ENCODE measurements at regions not wholly inside any gene's neighbourhood (a gene's known extent, or its start where the extent isn't known, plus 50 kb on each side); places are given as distances from the start of the nearest gene placed in this dataset.

- no peak overlapping the region for H3K4me2 ChIP-seq
- no peak overlapping the region for H3K4me3 ChIP-seq
- 75% methylated on average over 1 of the region's 1 CpG for WGBS (ENCODE audit: low lambda C conversion rate, missing lambda C conversion rate)
- H3K9me2 ChIP-seq (replicated peaks; ENCODE audit: insufficient read depth) = no peaks in the 10 kb centered on the region
- H4K20me1 ChIP-seq (ENCODE audit: insufficient read depth, poor library complexity, severe bottlenecking) = no peaks in the 10 kb centered on the region
- H3K9me3 ChIP-seq (ENCODE audit: low read depth) = no peaks in the 10 kb centered on the region
- no peak for TF ChIP-seq CTCF (IDR thresholded peaks at IDR 0.05; ENCODE audit: poor library complexity)
- TF ChIP-seq EZH2phosphoT487 (IDR thresholded peaks at IDR 0.05; ENCODE audit: low read depth, severe bottlenecking, unreplicated experiment) = no peak
- TF ChIP-seq EZH2 (IDR thresholded peaks at IDR 0.05; ENCODE audit: borderline replicate concordance) = no peak
- H3K4me1 ChIP-seq (ENCODE audit: insufficient read depth) = no peaks in the 10 kb centered on the region
- H2AFZ ChIP-seq = no peak overlapping the region
- no peak overlapping the region for H3K27ac ChIP-seq
- DNase-seq (ENCODE audit: low spot score) = no peak
- H3K36me3 ChIP-seq (replicated peaks; ENCODE audit: insufficient read depth, low read depth) = no peaks in the 10 kb centered on the region
- no peaks in the 10 kb centered on the region for H3K27me3 ChIP-seq
- H3K79me2 ChIP-seq = no peaks in the 10 kb centered on the region
Observed at GRCh38 chr12:24270464-24270863, 321.0 kb upstream of the SOX5 start.

- TF ChIP-seq CTCF (IDR thresholded peaks at IDR 0.05; ENCODE audit: poor library complexity) (peak; percentile 13), EZH2phosphoT487 (IDR thresholded peaks at IDR 0.05; ENCODE audit: low read depth, severe bottlenecking, unreplicated experiment) (no peak)
- WGBS (ENCODE audit: low lambda C conversion rate, missing lambda C conversion rate) = 85% methylated on average over 1 of the region's 1 CpG
- H2AFZ ChIP-seq = no peak overlapping the region
- no peaks in the 10 kb centered on the region for H4K20me1 ChIP-seq (ENCODE audit: insufficient read depth, poor library complexity, severe bottlenecking)
- no peak overlapping the region for H3K4me2 ChIP-seq
- no peak overlapping the region for H3K4me3 ChIP-seq
- H3K36me3 ChIP-seq (replicated peaks; ENCODE audit: insufficient read depth, low read depth) = no peaks in the 10 kb centered on the region
- no peaks in the 10 kb centered on the region for H3K9me2 ChIP-seq (replicated peaks; ENCODE audit: insufficient read depth)
- DNase-seq (ENCODE audit: low spot score) = no peak
- H3K27ac ChIP-seq = no peak overlapping the region
- no peaks in the 10 kb centered on the region for H3K4me1 ChIP-seq (ENCODE audit: insufficient read depth)
- H3K27me3 ChIP-seq = no peaks in the 10 kb centered on the region
- H3K79me2 ChIP-seq = no peaks in the 10 kb centered on the region
- no peaks in the 10 kb centered on the region for H3K9me3 ChIP-seq (ENCODE audit: low read depth)
Observed at GRCh38 chr12:24268663-24269186, 319.3 kb upstream of the SOX5 start.

- DNase-seq (ENCODE audit: low spot score) = no peak
- Histone ChIP-seq H3K9me3 (ENCODE audit: low read depth) (no peaks in the 10 kb centered on the region), H3K4me3 (no peak overlapping the region), H3K36me3 (replicated peaks; ENCODE audit: insufficient read depth, low read depth) (no peaks in the 10 kb centered on the region), H3K27ac (no peak overlapping the region), H3K4me2 (no peak overlapping the region), H4K20me1 (ENCODE audit: insufficient read depth, poor library complexity, severe bottlenecking) (no peaks in the 10 kb centered on the region), H2AFZ (no peak overlapping the region), H3K9me2 (replicated peaks; ENCODE audit: insufficient read depth) (no peaks in the 10 kb centered on the region), H3K79me2 (no peaks in the 10 kb centered on the region), H3K4me1 (ENCODE audit: insufficient read depth) (no peaks in the 10 kb centered on the region), H3K27me3 (no peaks in the 10 kb centered on the region)
- 85% methylated on average over 2 of the region's 2 CpGs for WGBS (ENCODE audit: low lambda C conversion rate, missing lambda C conversion rate)
- TF ChIP-seq EZH2 (IDR thresholded peaks at IDR 0.05; ENCODE audit: borderline replicate concordance) (no peak), CTCF (IDR thresholded peaks at IDR 0.05; ENCODE audit: poor library complexity) (no peak), EZH2phosphoT487 (IDR thresholded peaks at IDR 0.05; ENCODE audit: low read depth, severe bottlenecking, unreplicated experiment) (no peak)
Observed at GRCh38 chr12:24266982-24267381, 317.5 kb upstream of the SOX5 start.

DNA sequence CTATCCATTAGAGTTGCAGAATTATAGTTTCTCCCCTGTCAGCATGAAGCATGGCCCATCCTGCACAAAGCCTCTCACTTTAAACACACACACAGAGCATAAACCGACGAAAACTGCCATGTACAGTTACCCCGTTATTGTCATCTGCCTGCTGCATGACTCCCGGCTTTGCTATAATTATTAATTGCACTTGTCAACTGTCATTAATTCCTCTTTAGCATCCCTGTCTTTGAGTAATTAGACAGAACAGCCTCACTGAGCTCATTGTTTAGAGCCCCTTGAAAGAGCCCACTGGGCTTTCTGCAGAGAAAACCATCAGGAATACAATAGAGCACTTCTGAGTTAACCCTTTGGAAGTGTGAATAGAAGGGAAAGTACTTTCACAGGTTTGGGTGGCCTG is 307.2 kb upstream of the SOX5 start:
- Histone ChIP-seq H3K4me2 (peak overlapping the region; percentile 59), H3K4me1 (ENCODE audit: insufficient read depth) (no peaks in the 10 kb centered on the region), H2AFZ (no peak overlapping the region), H3K27ac (no peak overlapping the region), H3K27me3 (no peaks in the 10 kb centered on the region), H4K20me1 (ENCODE audit: insufficient read depth, poor library complexity, severe bottlenecking) (no peaks in the 10 kb centered on the region), H3K9me3 (ENCODE audit: low read depth) (no peaks in the 10 kb centered on the region), H3K36me3 (replicated peaks; ENCODE audit: insufficient read depth, low read depth) (no peaks in the 10 kb centered on the region), H3K9me2 (replicated peaks; ENCODE audit: insufficient read depth) (no peaks in the 10 kb centered on the region), H3K4me3 (no peak overlapping the region), H3K79me2 (no peaks in the 10 kb centered on the region)
- 28% methylated on average over 4 of the region's 4 CpGs for WGBS (ENCODE audit: low lambda C conversion rate, missing lambda C conversion rate)
- no peak for DNase-seq (ENCODE audit: low spot score)
- TF ChIP-seq EZH2phosphoT487 (IDR thresholded peaks at IDR 0.05; ENCODE audit: low read depth, severe bottlenecking, unreplicated experiment) (no peak), CTCF (IDR thresholded peaks at IDR 0.05; ENCODE audit: poor library complexity) (no peak), EZH2 (IDR thresholded peaks at IDR 0.05; ENCODE audit: borderline replicate concordance) (no peak)
